B cell (primary cell): ENCODE measurements at regions not wholly inside any gene's neighbourhood (a gene's known extent, or its start where the extent isn't known, plus 50 kb on each side); places are given as distances from the start of the nearest gene placed in this dataset.
"Not testable (repeated sequence)": the region's sequence is repeated elsewhere in the genome, so short reads cannot be mapped to it uniquely, and the experiment has no call there.

ENCODE experiments used
- ATAC-seq: fragments of 200-7000 bp; cut with Tn5 transposase; one replicate; pipeline ENCODE4 v1.10.0; 2021; ENCODE audit warnings: low read depth, mild to moderate bottlenecking, moderate number of reproducible peaks, moderate library complexity
- CTCF ChIA-PET: fragments of 350-600 bp; sonication (Branson Sonifier 250); formaldehyde crosslinking; loops from one replicate; lab custom pipeline; 2021; ENCODE audit warnings: antibody characterized with exemption, inconsistent platforms; lab: Charles Lee
- POLR2A ChIA-PET: fragments of 350-600 bp; sonication (Branson Sonifier 250); formaldehyde crosslinking; loops from one replicate; lab custom pipeline; 2021; ENCODE audit warnings: antibody characterized with exemption; lab: Charles Lee
- DNase-seq: peaks from one replicate; pipeline ENCODE4 v3.0.0; 2013
- H2AFZ ChIP-seq: 2 replicates; pipeline ENCODE4 v1.6.1; 2012; ENCODE audit warnings: mild to moderate bottlenecking, low read depth, low read length; ENCODE audit not compliant: insufficient read depth, poor library complexity, severe bottlenecking
- H3K27ac ChIP-seq, 2 donors: 1 replicate in 1 of 2; 2 replicates in 1 of 2; pipeline ENCODE4 v1.5.1; 2012 to 2013; ENCODE audit warnings: low read length in 2 of 2, mild to moderate bottlenecking in 2 of 2, moderate library complexity in 1 of 2
- H3K27me3 ChIP-seq, 4 experiments: fragments of 200-600 bp in 1 of 4; sonication (generic) in 1 of 4; replicated peaks in 1 of 4; 1 replicate in 2 of 4; 2 replicates in 2 of 4; pipeline versions ENCODE4 v1.6.1 to v1.7.0; 2013 to 2016; ENCODE audit warnings: low read length in 3 of 4, mild to moderate bottlenecking in 2 of 4, mixed read lengths in 1 of 4, moderate library complexity in 1 of 4; ENCODE audit not compliant: insufficient read depth in 4 of 4, control insufficient read depth in 3 of 4; ENCODE audit errors: control extremely low read depth in 1 of 4
- H3K36me3 ChIP-seq, 2 experiments: replicated peaks in 1 of 2; 1 replicate in 1 of 2; 2 replicates in 1 of 2; pipeline versions ENCODE4 v1.6.1 to v1.7.1; 2013; ENCODE audit warnings: low read length in 1 of 2; ENCODE audit not compliant: insufficient read depth in 2 of 2, control insufficient read depth in 1 of 2; ENCODE audit errors: control extremely low read depth in 1 of 2, extremely low read depth in 1 of 2
- H3K4me1 ChIP-seq, 2 donors: fragments of 200-600 bp in 1 of 2; sonication (generic) in 1 of 2; 1 replicate in 1 of 2; 2 replicates in 1 of 2; pipeline versions ENCODE4 v1.5.1 to v1.6.1; 2013 to 2017; ENCODE audit warnings: low read length in 2 of 2; ENCODE audit not compliant: control insufficient read depth in 2 of 2, insufficient read depth in 2 of 2
- H3K4me2 ChIP-seq: replicated peaks from 2 replicates; pipeline ENCODE3; 2012; ENCODE audit warnings: mild to moderate bottlenecking, low read depth, low read length; ENCODE audit not compliant: poor library complexity, severe bottlenecking
- H3K4me3 ChIP-seq, 5 experiments: fragments of 200-600 bp in 1 of 5; sonication (generic) in 1 of 5; 1 replicate in 3 of 5; 2 replicates in 2 of 5; pipeline versions ENCODE4 v1.5.1 to v1.7.0; 2011 to 2016; ENCODE audit warnings: low read length in 4 of 5, mild to moderate bottlenecking in 4 of 5, low read depth in 2 of 5, control low read depth in 1 of 5, moderate library complexity in 1 of 5; ENCODE audit not compliant: insufficient read depth in 1 of 5; ENCODE audit errors: control extremely low read depth in 1 of 5, extremely low read depth in 1 of 5
- H3K79me2 ChIP-seq: fragments of 200-600 bp; sonication (generic); one replicate; pipeline ENCODE4 v1.6.0; 2016; ENCODE audit warnings: low read length; ENCODE audit not compliant: control insufficient read depth, insufficient read depth
- H3K9ac ChIP-seq: fragments of 200-600 bp; sonication (generic); 2 replicates; pipeline ENCODE4 v1.6.1; 2017; ENCODE audit warnings: mild to moderate bottlenecking, low read length, moderate library complexity
- H3K9me3 ChIP-seq, 3 donors: one replicate each; pipeline versions ENCODE4 v1.6.1 to v1.7.1; 2013; ENCODE audit warnings: low read length in 2 of 3; ENCODE audit not compliant: control insufficient read depth in 2 of 3, insufficient read depth in 1 of 3; ENCODE audit errors: control extremely low read depth in 1 of 3
- H4K20me1 ChIP-seq: 2 replicates; pipeline ENCODE4 v1.6.0; 2012; ENCODE audit warnings: mild to moderate bottlenecking, low read length; ENCODE audit not compliant: insufficient read depth, control insufficient read depth, poor library complexity, severe bottlenecking
- H3K27ac Mint-ChIP-seq: one replicate; pipeline ENCODE4 v1.8.0; 2021; ENCODE audit warnings: mixed read lengths
- H3K27me3 Mint-ChIP-seq: one replicate; pipeline ENCODE4 v1.8.0; 2021; ENCODE audit warnings: mixed read lengths
- H3K4me1 Mint-ChIP-seq: one replicate; pipeline ENCODE4 v1.8.0; 2021; ENCODE audit warnings: mixed read lengths
- H3K4me3 Mint-ChIP-seq: one replicate; pipeline ENCODE4 v1.8.0; 2021; ENCODE audit warnings: mixed read lengths
- H3K9me3 Mint-ChIP-seq: one replicate; pipeline ENCODE4 v1.8.0; 2022; ENCODE audit warnings: mixed read lengths; ENCODE audit not compliant: insufficient read depth
- CTCF ChIP-seq: fragments of 200-600 bp; IDR thresholded peaks from one replicate; pipeline ENCODE4 v1.8.0; 2022; ENCODE audit warnings: antibody characterized with exemption, mild to moderate bottlenecking
- EZH2 ChIP-seq: IDR thresholded peaks from 2 replicates; pipeline ENCODE4 v1.6.1; 2012; ENCODE audit warnings: borderline replicate concordance, low read depth, mild to moderate bottlenecking, moderate library complexity, low read length; ENCODE audit not compliant: insufficient read depth, poor library complexity, severe bottlenecking
- WGBS: methylation state at CpG from one replicate; pipeline ENCODE4 v1.1.5; 2013; ENCODE audit warnings: missing lambda C conversion rate; ENCODE audit not compliant: insufficient coverage; 5-methylcytosine and 5-hydroxymethylcytosine counted together
- intact Hi-C: fragments of 100-400 bp; cut with micrococcal nuclease; formaldehyde crosslinking; loops from one replicate; pipeline ENCODE4 v1.10.0; 2022

DNA sequence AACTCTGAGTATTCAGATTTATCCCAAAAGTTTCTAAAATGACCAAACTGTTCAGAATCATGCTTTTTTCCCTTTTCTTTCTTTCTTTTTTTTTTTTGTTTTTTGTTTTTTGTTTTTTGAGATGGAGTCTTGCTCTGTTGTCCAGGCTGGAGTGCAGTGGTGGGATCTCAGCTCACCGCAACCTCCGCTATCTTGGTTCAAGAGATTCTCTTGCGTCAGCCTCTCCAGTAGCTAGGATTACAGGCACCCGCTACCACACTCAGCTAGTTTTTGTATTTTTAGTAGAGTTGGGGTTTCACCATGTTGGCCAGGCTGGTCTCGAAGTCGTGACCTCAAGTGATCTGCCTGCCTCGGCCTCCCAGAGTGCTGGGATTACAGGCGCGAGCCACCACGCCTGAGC lies 219.2 kb upstream of the ZNF184 start:
- H3K79me2 ChIP-seq, DNase-seq, H4K20me1 ChIP-seq, H3K4me3 Mint-ChIP-seq, H3K36me3 ChIP-seq, H3K4me2 ChIP-seq, H2AFZ ChIP-seq, H3K4me3 ChIP-seq, H3K9ac ChIP-seq, H3K27ac ChIP-seq, H3K9me3 Mint-ChIP-seq, ATAC-seq, H3K27me3 ChIP-seq, H3K27ac Mint-ChIP-seq, H3K27me3 Mint-ChIP-seq, intact Hi-C loops: not testable (repeated sequence)
- ChIA-PET CTCF (interaction anchor here (1.3 kb wide), 1 partner anchor 203 kb away, joined by 4 read pairs; no protein-coding TSS in a partner anchor), POLR2A (interaction anchor here (0.7 kb wide), 1 partner anchor 570 kb away, joined by 3 read pairs; no protein-coding TSS in a partner anchor)
- 100% methylated on average over 7 of the region's 10 CpGs for WGBS
- peaks cover 33% of the 10 kb centered on the region for H3K4me1 Mint-ChIP-seq
- H3K4me1 ChIP-seq, result peaks cover 11 to 25% of the 10 kb centered on the region in 2 donors
- peaks cover 0 to 13% (median 0%) of the 10 kb centered on the region in 3 donors for H3K9me3 ChIP-seq

GRCh38 chr6:27688014-27688586 lies 215.2 kb upstream of the ZNF184 start:
- peak overlapping the region; percentile 27 to 99 (median 77) for H3K4me3 ChIP-seq
- DNase-seq (peak; percentile 93), ATAC-seq (peak; percentile 78)
- WGBS, result 0% methylated on average over 19 of the region's 28 CpGs
- H3K9ac ChIP-seq, result peak overlapping the region; percentile 80
- peaks cover 16% of the 10 kb centered on the region for H3K4me1 Mint-ChIP-seq
- H3K4me3 Mint-ChIP-seq, result peak overlapping the region; percentile 93
- POLR2A ChIA-PET, result interaction anchor here (1.0 to 1.5 kb wide), 2 partner anchors 64 to 511 kb away, joined by 3 read pairs; no protein-coding TSS in a partner anchor
- H3K9me3 ChIP-seq, result peaks cover 0 to 38% (median 0%) of the 10 kb centered on the region in 3 donors
- H3K27me3 Mint-ChIP-seq, result no peaks in the 10 kb centered on the region
- no peak for TF ChIP-seq EZH2
- no peak for TF ChIP-seq CTCF
- CTCF ChIA-PET, result interaction anchor here (0.9 to 2.3 kb wide), 8 partner anchors 16 to 1294 kb away, joined by 3 to 18 read pairs (median 5); no protein-coding TSS in a partner anchor
- H3K27ac Mint-ChIP-seq, result peak overlapping the region; percentile 91
- peak overlapping the region; percentile 81 for H2AFZ ChIP-seq
- peaks cover 7 to 15% of the 10 kb centered on the region in 2 donors for H3K4me1 ChIP-seq
- no peaks in the 10 kb centered on the region for H3K36me3 ChIP-seq
- H3K79me2 ChIP-seq, result no peaks in the 10 kb centered on the region
- peaks cover 0 to 1% (median 0%) of the 10 kb centered on the region in 4 experiments for H3K27me3 ChIP-seq
- intact Hi-C loops, result loop anchor here (1.0 to 10.0 kb wide), 8 partner anchors 64 to 1294 kb away; partner anchors contain the start of genes ABT1 and ZNF184
- peak overlapping the region; percentile 15 to 32 for H3K27ac ChIP-seq
- H3K4me2 ChIP-seq, result peak overlapping the region; percentile 96
- H3K9me3 Mint-ChIP-seq, result no peaks in the 10 kb centered on the region
- H4K20me1 ChIP-seq, result no peaks in the 10 kb centered on the region
